Neural progenitor cell (in vitro differentiated cells): ENCODE measurements at regions not wholly inside any gene's neighbourhood (a gene's known extent, or its start where the extent isn't known, plus 50 kb on each side); places are given as distances from the start of the nearest gene placed in this dataset.

Source experiments
- DNase-seq: peaks from one replicate; pipeline ENCODE4 v3.0.0-alpha.2; 2016; ENCODE audit warnings: low spot score
- H2AFZ ChIP-seq: fragments of 200-600 bp; sonication (generic); replicated peaks from 2 replicates; pipeline ENCODE4 v1.6.1; 2016; ENCODE audit warnings: antibody characterized with exemption
- H3F3A ChIP-seq: fragments of 200-600 bp; sonication (generic); 2 replicates; pipeline ENCODE4 v1.6.1; 2016; ENCODE audit warnings: antibody characterized with exemption, low read depth
- H3K27ac ChIP-seq: fragments of 200-600 bp; sonication (generic); 2 replicates; pipeline ENCODE4 v1.5.1; 2016; ENCODE audit warnings: mild to moderate bottlenecking
- H3K27me3 ChIP-seq: fragments of 200-600 bp; sonication (generic); 2 replicates; pipeline ENCODE4 v1.6.1; 2016; ENCODE audit warnings: mild to moderate bottlenecking, moderate library complexity
- H3K36me3 ChIP-seq: fragments of 200-600 bp; sonication (generic); 2 replicates; pipeline ENCODE4 v1.5.1; 2016
- H3K4me1 ChIP-seq: fragments of 200-600 bp; sonication (generic); 2 replicates; pipeline ENCODE4 v1.6.1; 2016; ENCODE audit warnings: mixed run types
- H3K4me2 ChIP-seq: fragments of 200-600 bp; sonication (generic); 2 replicates; pipeline ENCODE4 v1.6.1; 2016
- H3K4me3 ChIP-seq: fragments of 200-600 bp; sonication (generic); 2 replicates; pipeline ENCODE4 v1.5.1; 2016
- H3K79me2 ChIP-seq: fragments of 200-600 bp; sonication (generic); 2 replicates; pipeline ENCODE4 v1.6.1; 2016; ENCODE audit warnings: low read depth
- H3K9ac ChIP-seq: fragments of 200-600 bp; sonication (generic); 2 replicates; pipeline ENCODE4 v1.6.1; 2016
- H3K9me3 ChIP-seq: fragments of 200-600 bp; sonication (generic); 2 replicates; pipeline ENCODE4 v1.5.1; 2016; ENCODE audit warnings: low read depth
- H4K20me1 ChIP-seq: fragments of 200-600 bp; sonication (generic); 2 replicates; pipeline ENCODE4 v1.6.1; 2016; ENCODE audit warnings: low read depth
- H3K27ac Mint-ChIP-seq: 3 replicates; pipeline ENCODE4 v1.8.0; 2021; ENCODE audit warnings: mixed read lengths
- H3K27me3 Mint-ChIP-seq: 2 replicates; pipeline ENCODE4 v1.8.0; 2022; ENCODE audit warnings: low read depth, mild to moderate bottlenecking, inconsistent platforms, moderate library complexity, mixed read lengths; ENCODE audit not compliant: insufficient read depth
- H3K36me3 Mint-ChIP-seq: 3 replicates; pipeline ENCODE4 v1.8.0; 2021; ENCODE audit warnings: mixed read lengths
- H3K4me1 Mint-ChIP-seq: 3 replicates; pipeline ENCODE4 v1.8.0; 2021; ENCODE audit warnings: mixed read lengths
- H3K4me3 Mint-ChIP-seq: 3 replicates; pipeline ENCODE4 v1.8.0; 2021; ENCODE audit warnings: mild to moderate bottlenecking, moderate library complexity, mixed read lengths
- H3K9me3 Mint-ChIP-seq: 3 replicates; pipeline ENCODE4 v1.8.0; 2020; ENCODE audit warnings: mixed read lengths
- EZH2 ChIP-seq: fragments of 200-600 bp; sonication (generic); IDR thresholded peaks from 2 replicates; pipeline ENCODE4 v1.6.1; 2017; ENCODE audit warnings: antibody characterized with exemption, mild to moderate bottlenecking, moderate library complexity
- EZH2phosphoT487 ChIP-seq: fragments of 200-600 bp; sonication (generic); IDR thresholded peaks from 2 replicates; pipeline ENCODE4 v1.6.1; 2017; ENCODE audit warnings: antibody characterized with exemption
- TF ChIP-seq, protein P1 (sequence below): fragments of 200-600 bp; sonication (generic); IDR thresholded peaks from 2 replicates; pipeline ENCODE4 v1.5.1; 2017; ENCODE audit warnings: antibody characterized with exemption, mild to moderate bottlenecking

GRCh38 chr17:68122587-68122986 is 87.1 kb downstream of the KPNA2 start:
- no peak for DNase-seq
- Mint-ChIP-seq H3K4me3 (no peak overlapping the region), H3K27me3 (no peaks in the 10 kb centered on the region), H3K9me3 (peaks cover 4% of the 10 kb centered on the region), H3K4me1 (no peaks in the 10 kb centered on the region), H3K36me3 (peaks cover 44% of the 10 kb centered on the region), H3K27ac (no peak overlapping the region)
- no peaks in the 10 kb centered on the region for H3K36me3 ChIP-seq
- no peaks in the 10 kb centered on the region for H3K4me1 ChIP-seq
- no peaks in the 10 kb centered on the region for H3K79me2 ChIP-seq
- H3K4me3 ChIP-seq, result no peak overlapping the region
- H4K20me1 ChIP-seq, result no peaks in the 10 kb centered on the region
- H3K4me2 ChIP-seq, result no peak overlapping the region
- no peak overlapping the region for H3K9ac ChIP-seq
- TF ChIP-seq, protein P1, sequence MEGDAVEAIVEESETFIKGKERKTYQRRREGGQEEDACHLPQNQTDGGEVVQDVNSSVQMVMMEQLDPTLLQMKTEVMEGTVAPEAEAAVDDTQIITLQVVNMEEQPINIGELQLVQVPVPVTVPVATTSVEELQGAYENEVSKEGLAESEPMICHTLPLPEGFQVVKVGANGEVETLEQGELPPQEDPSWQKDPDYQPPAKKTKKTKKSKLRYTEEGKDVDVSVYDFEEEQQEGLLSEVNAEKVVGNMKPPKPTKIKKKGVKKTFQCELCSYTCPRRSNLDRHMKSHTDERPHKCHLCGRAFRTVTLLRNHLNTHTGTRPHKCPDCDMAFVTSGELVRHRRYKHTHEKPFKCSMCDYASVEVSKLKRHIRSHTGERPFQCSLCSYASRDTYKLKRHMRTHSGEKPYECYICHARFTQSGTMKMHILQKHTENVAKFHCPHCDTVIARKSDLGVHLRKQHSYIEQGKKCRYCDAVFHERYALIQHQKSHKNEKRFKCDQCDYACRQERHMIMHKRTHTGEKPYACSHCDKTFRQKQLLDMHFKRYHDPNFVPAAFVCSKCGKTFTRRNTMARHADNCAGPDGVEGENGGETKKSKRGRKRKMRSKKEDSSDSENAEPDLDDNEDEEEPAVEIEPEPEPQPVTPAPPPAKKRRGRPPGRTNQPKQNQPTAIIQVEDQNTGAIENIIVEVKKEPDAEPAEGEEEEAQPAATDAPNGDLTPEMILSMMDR, result no peak
- no peak for TF ChIP-seq EZH2
- TF ChIP-seq EZH2phosphoT487, result no peak
- no peaks in the 10 kb centered on the region for H3F3A ChIP-seq
- H2AFZ ChIP-seq, result no peak overlapping the region
- no peaks in the 10 kb centered on the region for H3K9me3 ChIP-seq
- no peaks in the 10 kb centered on the region for H3K27me3 ChIP-seq
- no peak overlapping the region for H3K27ac ChIP-seq

- Histone ChIP-seq H3K9me3 (no peaks in the 10 kb centered on the region), H3K4me3 (no peak overlapping the region), H3K79me2 (no peaks in the 10 kb centered on the region), H3K9ac (no peak overlapping the region), H3F3A (no peaks in the 10 kb centered on the region), H3K4me1 (no peaks in the 10 kb centered on the region), H3K36me3 (no peaks in the 10 kb centered on the region), H2AFZ (no peak overlapping the region), H3K4me2 (no peak overlapping the region), H3K27me3 (no peaks in the 10 kb centered on the region), H3K27ac (no peak overlapping the region), H4K20me1 (no peaks in the 10 kb centered on the region)
- Mint-ChIP-seq H3K4me3 (no peak overlapping the region), H3K4me1 (no peaks in the 10 kb centered on the region), H3K27me3 (no peaks in the 10 kb centered on the region), H3K9me3 (peaks cover 4% of the 10 kb centered on the region), H3K36me3 (peaks cover 31% of the 10 kb centered on the region), H3K27ac (no peak overlapping the region)
- TF ChIP-seq EZH2phosphoT487, result no peak
- TF ChIP-seq EZH2, result no peak
- TF ChIP-seq, protein P1, result no peak
- DNase-seq, result no peak
Observed at GRCh38 chr17:68125111-68125870, 89.8 kb downstream of the KPNA2 start.

GRCh38 chr17:68127914-68128313 is 92.4 kb downstream of the KPNA2 start:
- Mint-ChIP-seq H3K4me3 (no peak overlapping the region), H3K27me3 (no peaks in the 10 kb centered on the region), H3K27ac (no peak overlapping the region), H3K9me3 (no peaks in the 10 kb centered on the region), H3K36me3 (peaks cover 24% of the 10 kb centered on the region), H3K4me1 (no peaks in the 10 kb centered on the region)
- DNase-seq, result no peak
- Histone ChIP-seq H3K4me2 (no peak overlapping the region), H3K27me3 (no peaks in the 10 kb centered on the region), H4K20me1 (no peaks in the 10 kb centered on the region), H3K9me3 (no peaks in the 10 kb centered on the region), H2AFZ (no peak overlapping the region), H3K79me2 (no peaks in the 10 kb centered on the region), H3K4me3 (no peak overlapping the region), H3K9ac (no peak overlapping the region), H3K27ac (no peak overlapping the region), H3K36me3 (no peaks in the 10 kb centered on the region), H3F3A (no peaks in the 10 kb centered on the region), H3K4me1 (no peaks in the 10 kb centered on the region)
- TF ChIP-seq, protein P1, result no peak
- TF ChIP-seq EZH2 (no peak), EZH2phosphoT487 (no peak)
